GM12878 (cell line): ENCODE measurements at regions not wholly inside any gene's neighbourhood (a gene's known extent, or its start where the extent isn't known, plus 50 kb on each side); places are given as distances from the start of the nearest gene placed in this dataset.

Experiments used
- ATAC-seq: fragments of 200-7000 bp; cut with Tn5 transposase; 3 replicates; pipeline ENCODE4 v1.9.1; 2020; ENCODE audit warnings: mild to moderate bottlenecking, moderate library complexity
- BruUV-seq: library from RNA; stranded (reverse); fragments of 400-500 nt; replicated peaks from 2 replicates; lab custom pipeline; 2021; lab: Mats Ljungman, UMichigan
- CTCF ChIA-PET: fragments of 300-600 bp; sonication (Branson Sonifier 250); formaldehyde crosslinking; extraction: SDS; loops from one replicate; lab custom pipeline; 2021; ENCODE audit warnings: inconsistent platforms; lab: Yijun Ruan, JAX
- POLR2A ChIA-PET: fragments of 350-600 bp; formaldehyde crosslinking; extraction: SDS; loops from one replicate; lab custom pipeline; 2021; ENCODE audit warnings: inconsistent platforms; lab: Charles Lee
- RAD21 ChIA-PET: fragments of 300-600 bp; sonication (Branson Sonifier 250); formaldehyde crosslinking; loops from one replicate; lab custom pipeline; 2023; ENCODE audit warnings: antibody characterized with exemption; ENCODE audit not compliant: unreplicated experiment; lab: Charles Lee
- SMC1A ChIA-PET: fragments of 300-600 bp; sonication (Branson Sonifier 250); formaldehyde crosslinking; loops from one replicate; lab custom pipeline; 2023; ENCODE audit not compliant: unreplicated experiment, uncharacterized antibody; lab: Charles Lee
- DNase-seq: peaks from one replicate; pipeline ENCODE4 v3.0.0-alpha.2; 2011; ENCODE audit warnings: low read depth, low spot score
- FAIRE-seq: peaks from 3 replicates; lab custom pipeline; 2011; peaks lifted over from hg19 to GRCh38; lab: Jason Lieb, UNC
- H2AFZ ChIP-seq: 2 replicates; pipeline ENCODE4 v1.6.0; 2011; ENCODE audit warnings: low read depth, low read length, control low read depth; ENCODE audit not compliant: control insufficient read depth
- H3K27ac ChIP-seq: 2 replicates; pipeline ENCODE4 v1.5.1; 2011; ENCODE audit warnings: control low read depth; ENCODE audit not compliant: control insufficient read depth, insufficient read depth
- H3K27me3 ChIP-seq, 2 experiments: replicated peaks in 1 of 2; 2 replicates each; pipeline versions ENCODE4 v1.6.0 to v1.6.1; 2011; ENCODE audit warnings: low read length in 1 of 2; ENCODE audit not compliant: control insufficient read depth in 2 of 2, insufficient read depth in 2 of 2
- H3K36me3 ChIP-seq, 2 experiments: 2 replicates each; pipeline ENCODE4 v1.5.1; 2011; ENCODE audit warnings: low read length in 1 of 2; ENCODE audit not compliant: control insufficient read depth in 2 of 2, insufficient read depth in 2 of 2
- H3K4me1 ChIP-seq: 2 replicates; pipeline ENCODE4 v1.6.1; 2011; ENCODE audit warnings: mild to moderate bottlenecking, low read length, moderate library complexity, mixed read lengths; ENCODE audit not compliant: control insufficient read depth, insufficient read depth
- H3K4me2 ChIP-seq: 2 replicates; pipeline ENCODE4 v1.6.0; 2011; ENCODE audit warnings: control low read depth; ENCODE audit not compliant: control insufficient read depth, insufficient read depth
- H3K4me3 ChIP-seq: fragments of 200-600 bp; sonication (generic); 2 replicates; pipeline ENCODE4 v1.5.1; 2016
- H3K79me2 ChIP-seq: 2 replicates; pipeline ENCODE4 v1.6.0; 2011; ENCODE audit warnings: low read length; ENCODE audit not compliant: control insufficient read depth, insufficient read depth
- H3K9ac ChIP-seq: 2 replicates; pipeline ENCODE4 v1.8.0; 2011; ENCODE audit warnings: low read length, control low read depth, mixed read lengths; ENCODE audit not compliant: control insufficient read depth, insufficient read depth
- H3K9me3 ChIP-seq: replicated peaks from 3 replicates; pipeline ENCODE4 v1.5.1; 2011; ENCODE audit warnings: mild to moderate bottlenecking, low read length; ENCODE audit not compliant: control insufficient read depth, insufficient read depth
- H4K20me1 ChIP-seq: 2 replicates; pipeline ENCODE4 v1.6.0; 2011; ENCODE audit not compliant: control insufficient read depth, insufficient read depth
- CREB1 ChIP-seq: IDR thresholded peaks from 2 replicates; pipeline ENCODE4 v1.6.1; 2012; ENCODE audit warnings: low read depth, mild to moderate bottlenecking, inconsistent platforms
- JUND ChIP-seq: IDR thresholded peaks from 2 replicates; pipeline ENCODE4 v1.6.1; 2012; ENCODE audit warnings: low read depth, mild to moderate bottlenecking, low read length, improper control_type of control experiment, moderate library complexity
- MTA3 ChIP-seq: IDR thresholded peaks from 2 replicates; pipeline ENCODE4 v1.6.1; 2012; ENCODE audit warnings: low read length, inconsistent platforms, borderline replicate concordance
- NR2C2 ChIP-seq: IDR thresholded peaks from 2 replicates; pipeline ENCODE4 v1.6.1; 2011; ENCODE audit warnings: borderline replicate concordance, low read depth; ENCODE audit not compliant: control insufficient read depth, insufficient read length
- PML ChIP-seq: IDR thresholded peaks from 2 replicates; pipeline ENCODE4 v1.6.1; 2012; ENCODE audit warnings: low read length, inconsistent platforms
- RFX5 ChIP-seq: IDR thresholded peaks from 2 replicates; pipeline ENCODE4 v1.6.1; 2011; ENCODE audit warnings: low read depth, low read length, improper control_type of control experiment
- SUPT20H ChIP-seq: IDR thresholded peaks from 2 replicates; pipeline ENCODE4 v1.6.1; 2011; ENCODE audit warnings: low read depth, mild to moderate bottlenecking, low read length, moderate library complexity, borderline replicate concordance; ENCODE audit not compliant: control insufficient read depth
- WGBS: methylation state at CpG from one replicate; pipeline ENCODE4 v1.1.6; 2016; ENCODE audit warnings: low lambda C conversion rate; ENCODE audit not compliant: insufficient replicate concordance, insufficient coverage; ENCODE audit errors: missing lambda C conversion rate; 5-methylcytosine and 5-hydroxymethylcytosine counted together
- in situ Hi-C: fragments of 300-500 bp; cut with MboI; formaldehyde crosslinking; loops from 9 replicates; pipeline ENCODE4 v1.14.3; 2018; ENCODE audit warnings: mixed read lengths
- intact Hi-C: fragments of 100-400 bp; cut with micrococcal nuclease; formaldehyde crosslinking; loops from one replicate; pipeline ENCODE4 v1.14.2; 2022; ENCODE audit not compliant: unreplicated experiment
- TF ChIP-seq, protein P1 (sequence below): fragments of 450-650 bp; IDR thresholded peaks from 2 replicates; pipeline ENCODE4 v1.6.1; 2016; ENCODE audit warnings: mild to moderate bottlenecking, moderate library complexity, borderline replicate concordance
- TF ChIP-seq, protein P2 (sequence below): fragments of 450-650 bp; IDR thresholded peaks from 2 replicates; pipeline ENCODE4 v1.6.1; 2017; ENCODE audit warnings: low read depth, mild to moderate bottlenecking, moderate library complexity
- TF ChIP-seq, protein P3 (sequence below): fragments of 450-650 bp; IDR thresholded peaks from 2 replicates; pipeline ENCODE4 v1.6.1; 2014; ENCODE audit warnings: mild to moderate bottlenecking
- TF ChIP-seq, protein P4 (sequence below): fragments of 450-650 bp; conservative IDR thresholded peaks from 2 replicates; pipeline ENCODE4 v1.6.1; 2017; ENCODE audit warnings: mild to moderate bottlenecking, moderate library complexity
- TF ChIP-seq, protein P5 (sequence below), 3 experiments: IDR thresholded peaks in 2 of 3; conservative IDR thresholded peaks in 1 of 3; 2 replicates each; pipeline ENCODE4 v1.5.1; 2011; ENCODE audit warnings: low read depth in 3 of 3, low read length in 3 of 3, mild to moderate bottlenecking in 3 of 3, control low read depth in 2 of 3, moderate library complexity in 2 of 3, inconsistent platforms in 1 of 3, mixed read lengths in 1 of 3; ENCODE audit not compliant: control insufficient read depth in 2 of 3, insufficient read depth in 1 of 3; ENCODE audit errors: extremely low read depth in 1 of 3

DNA sequence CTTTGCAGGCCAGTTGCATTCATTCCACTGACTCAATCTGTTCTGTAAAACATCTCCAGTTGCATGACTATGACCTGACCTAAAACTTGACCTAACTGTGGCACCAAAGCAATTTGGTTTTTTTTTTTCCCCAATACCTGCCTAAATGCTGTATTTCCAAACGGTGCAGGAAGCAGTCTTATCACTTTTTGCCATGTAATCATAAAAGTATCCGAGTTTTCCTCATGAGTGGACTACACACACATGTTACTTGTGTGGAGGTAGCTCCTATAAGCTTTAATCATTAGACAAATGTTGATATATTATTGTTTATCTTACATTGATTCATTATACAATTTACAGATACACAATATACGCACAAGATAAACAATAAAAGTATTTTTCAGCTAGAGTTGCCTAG lies 373.7 kb downstream of the BTBD3 start (continued):
- TF ChIP-seq CREB1: no peak
- TF ChIP-seq, protein P1, sequence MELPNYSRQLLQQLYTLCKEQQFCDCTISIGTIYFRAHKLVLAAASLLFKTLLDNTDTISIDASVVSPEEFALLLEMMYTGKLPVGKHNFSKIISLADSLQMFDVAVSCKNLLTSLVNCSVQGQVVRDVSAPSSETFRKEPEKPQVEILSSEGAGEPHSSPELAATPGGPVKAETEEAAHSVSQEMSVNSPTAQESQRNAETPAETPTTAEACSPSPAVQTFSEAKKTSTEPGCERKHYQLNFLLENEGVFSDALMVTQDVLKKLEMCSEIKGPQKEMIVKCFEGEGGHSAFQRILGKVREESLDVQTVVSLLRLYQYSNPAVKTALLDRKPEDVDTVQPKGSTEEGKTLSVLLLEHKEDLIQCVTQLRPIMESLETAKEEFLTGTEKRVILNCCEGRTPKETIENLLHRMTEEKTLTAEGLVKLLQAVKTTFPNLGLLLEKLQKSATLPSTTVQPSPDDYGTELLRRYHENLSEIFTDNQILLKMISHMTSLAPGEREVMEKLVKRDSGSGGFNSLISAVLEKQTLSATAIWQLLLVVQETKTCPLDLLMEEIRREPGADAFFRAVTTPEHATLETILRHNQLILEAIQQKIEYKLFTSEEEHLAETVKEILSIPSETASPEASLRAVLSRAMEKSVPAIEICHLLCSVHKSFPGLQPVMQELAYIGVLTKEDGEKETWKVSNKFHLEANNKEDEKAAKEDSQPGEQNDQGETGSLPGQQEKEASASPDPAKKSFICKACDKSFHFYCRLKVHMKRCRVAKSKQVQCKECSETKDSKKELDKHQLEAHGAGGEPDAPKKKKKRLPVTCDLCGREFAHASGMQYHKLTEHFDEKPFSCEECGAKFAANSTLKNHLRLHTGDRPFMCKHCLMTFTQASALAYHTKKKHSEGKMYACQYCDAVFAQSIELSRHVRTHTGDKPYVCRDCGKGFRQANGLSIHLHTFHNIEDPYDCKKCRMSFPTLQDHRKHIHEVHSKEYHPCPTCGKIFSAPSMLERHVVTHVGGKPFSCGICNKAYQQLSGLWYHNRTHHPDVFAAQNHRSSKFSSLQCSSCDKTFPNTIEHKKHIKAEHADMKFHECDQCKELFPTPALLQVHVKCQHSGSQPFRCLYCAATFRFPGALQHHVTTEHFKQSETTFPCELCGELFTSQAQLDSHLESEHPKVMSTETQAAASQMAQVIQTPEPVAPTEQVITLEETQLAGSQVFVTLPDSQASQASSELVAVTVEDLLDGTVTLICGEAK: no peak
- TF ChIP-seq, protein P2, sequence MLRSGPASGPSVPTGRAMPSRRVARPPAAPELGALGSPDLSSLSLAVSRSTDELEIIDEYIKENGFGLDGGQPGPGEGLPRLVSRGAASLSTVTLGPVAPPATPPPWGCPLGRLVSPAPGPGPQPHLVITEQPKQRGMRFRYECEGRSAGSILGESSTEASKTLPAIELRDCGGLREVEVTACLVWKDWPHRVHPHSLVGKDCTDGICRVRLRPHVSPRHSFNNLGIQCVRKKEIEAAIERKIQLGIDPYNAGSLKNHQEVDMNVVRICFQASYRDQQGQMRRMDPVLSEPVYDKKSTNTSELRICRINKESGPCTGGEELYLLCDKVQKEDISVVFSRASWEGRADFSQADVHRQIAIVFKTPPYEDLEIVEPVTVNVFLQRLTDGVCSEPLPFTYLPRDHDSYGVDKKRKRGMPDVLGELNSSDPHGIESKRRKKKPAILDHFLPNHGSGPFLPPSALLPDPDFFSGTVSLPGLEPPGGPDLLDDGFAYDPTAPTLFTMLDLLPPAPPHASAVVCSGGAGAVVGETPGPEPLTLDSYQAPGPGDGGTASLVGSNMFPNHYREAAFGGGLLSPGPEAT: no peak

DNA sequence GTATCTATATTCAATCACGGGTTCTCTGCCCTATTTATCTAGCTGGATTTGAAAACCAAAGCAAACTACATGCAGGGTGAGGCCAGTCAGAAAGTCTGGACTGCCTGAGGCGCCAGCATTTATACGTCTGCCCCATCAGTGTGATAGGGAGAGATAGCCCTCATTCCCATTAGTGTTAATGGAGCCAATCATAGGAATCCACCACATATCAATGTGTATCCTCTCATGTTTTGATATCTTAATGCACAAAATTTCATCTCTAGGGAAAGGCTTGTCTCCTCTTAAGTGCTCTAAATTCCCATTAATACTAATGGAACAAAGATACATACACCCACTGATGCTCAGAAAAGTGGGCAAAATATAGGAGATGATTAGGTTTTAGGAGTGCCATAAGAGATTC lies 376.2 kb downstream of the BTBD3 start:
- intact Hi-C loops: no loop called here
- ATAC-seq (no peak), FAIRE-seq (no peak), DNase-seq (no peak)
- BruUV-seq: no TSS peak
- SMC1A ChIA-PET: no interaction called here
- Histone ChIP-seq H3K27ac (no peak overlapping the region), H3K4me2 (no peak overlapping the region), H3K79me2 (no peaks in the 10 kb centered on the region), H4K20me1 (no peaks in the 10 kb centered on the region), H3K27me3 (no peaks in the 10 kb centered on the region), H2AFZ (no peak overlapping the region), H3K4me1 (no peaks in the 10 kb centered on the region), H3K9me3 (no peaks in the 10 kb centered on the region; the same call in 2 of the 3 replicates), H3K4me3 (no peak overlapping the region), H3K36me3 (no peaks in the 10 kb centered on the region), H3K9ac (no peak overlapping the region)
- in situ Hi-C loops: no loop called here
- 3% methylated on average over 3 of the region's 3 CpGs for WGBS
- RAD21 ChIA-PET: no interaction called here
- POLR2A ChIA-PET: no interaction called here
- CTCF ChIA-PET: no interaction called here
- TF ChIP-seq RFX5 (no peak), NR2C2 (no peak), PML (no peak), CREB1 (no peak), JUND (no peak), SUPT20H (no peak), MTA3 (no peak)
- TF ChIP-seq, protein P3, sequence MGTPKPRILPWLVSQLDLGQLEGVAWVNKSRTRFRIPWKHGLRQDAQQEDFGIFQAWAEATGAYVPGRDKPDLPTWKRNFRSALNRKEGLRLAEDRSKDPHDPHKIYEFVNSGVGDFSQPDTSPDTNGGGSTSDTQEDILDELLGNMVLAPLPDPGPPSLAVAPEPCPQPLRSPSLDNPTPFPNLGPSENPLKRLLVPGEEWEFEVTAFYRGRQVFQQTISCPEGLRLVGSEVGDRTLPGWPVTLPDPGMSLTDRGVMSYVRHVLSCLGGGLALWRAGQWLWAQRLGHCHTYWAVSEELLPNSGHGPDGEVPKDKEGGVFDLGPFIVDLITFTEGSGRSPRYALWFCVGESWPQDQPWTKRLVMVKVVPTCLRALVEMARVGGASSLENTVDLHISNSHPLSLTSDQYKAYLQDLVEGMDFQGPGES: no peak
- TF ChIP-seq, protein P4, sequence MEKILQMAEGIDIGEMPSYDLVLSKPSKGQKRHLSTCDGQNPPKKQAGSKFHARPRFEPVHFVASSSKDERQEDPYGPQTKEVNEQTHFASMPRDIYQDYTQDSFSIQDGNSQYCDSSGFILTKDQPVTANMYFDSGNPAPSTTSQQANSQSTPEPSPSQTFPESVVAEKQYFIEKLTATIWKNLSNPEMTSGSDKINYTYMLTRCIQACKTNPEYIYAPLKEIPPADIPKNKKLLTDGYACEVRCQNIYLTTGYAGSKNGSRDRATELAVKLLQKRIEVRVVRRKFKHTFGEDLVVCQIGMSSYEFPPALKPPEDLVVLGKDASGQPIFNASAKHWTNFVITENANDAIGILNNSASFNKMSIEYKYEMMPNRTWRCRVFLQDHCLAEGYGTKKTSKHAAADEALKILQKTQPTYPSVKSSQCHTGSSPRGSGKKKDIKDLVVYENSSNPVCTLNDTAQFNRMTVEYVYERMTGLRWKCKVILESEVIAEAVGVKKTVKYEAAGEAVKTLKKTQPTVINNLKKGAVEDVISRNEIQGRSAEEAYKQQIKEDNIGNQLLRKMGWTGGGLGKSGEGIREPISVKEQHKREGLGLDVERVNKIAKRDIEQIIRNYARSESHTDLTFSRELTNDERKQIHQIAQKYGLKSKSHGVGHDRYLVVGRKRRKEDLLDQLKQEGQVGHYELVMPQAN: no peak
- TF ChIP-seq, protein P5, sequence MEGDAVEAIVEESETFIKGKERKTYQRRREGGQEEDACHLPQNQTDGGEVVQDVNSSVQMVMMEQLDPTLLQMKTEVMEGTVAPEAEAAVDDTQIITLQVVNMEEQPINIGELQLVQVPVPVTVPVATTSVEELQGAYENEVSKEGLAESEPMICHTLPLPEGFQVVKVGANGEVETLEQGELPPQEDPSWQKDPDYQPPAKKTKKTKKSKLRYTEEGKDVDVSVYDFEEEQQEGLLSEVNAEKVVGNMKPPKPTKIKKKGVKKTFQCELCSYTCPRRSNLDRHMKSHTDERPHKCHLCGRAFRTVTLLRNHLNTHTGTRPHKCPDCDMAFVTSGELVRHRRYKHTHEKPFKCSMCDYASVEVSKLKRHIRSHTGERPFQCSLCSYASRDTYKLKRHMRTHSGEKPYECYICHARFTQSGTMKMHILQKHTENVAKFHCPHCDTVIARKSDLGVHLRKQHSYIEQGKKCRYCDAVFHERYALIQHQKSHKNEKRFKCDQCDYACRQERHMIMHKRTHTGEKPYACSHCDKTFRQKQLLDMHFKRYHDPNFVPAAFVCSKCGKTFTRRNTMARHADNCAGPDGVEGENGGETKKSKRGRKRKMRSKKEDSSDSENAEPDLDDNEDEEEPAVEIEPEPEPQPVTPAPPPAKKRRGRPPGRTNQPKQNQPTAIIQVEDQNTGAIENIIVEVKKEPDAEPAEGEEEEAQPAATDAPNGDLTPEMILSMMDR (IDR thresholded peaks at IDR 0.05 in 2 of 3, conservative IDR thresholded peaks at IDR 0.05 in 1 of 3; ENCODE audit: control insufficient read depth in 2 of 3, extremely low read depth in 1 of 3, insufficient read depth in 1 of 3, low read depth in 3 of 3, low read length in 3 of 3): no peak
